NB4 (cell line): ENCODE measurements at regions not wholly inside any gene's neighbourhood (a gene's known extent, or its start where the extent isn't known, plus 50 kb on each side); places are given as distances from the start of the nearest gene placed in this dataset.

Experiments
- DNase-seq: peaks from one replicate; pipeline ENCODE4 v3.0.0; 2010; ENCODE audit warnings: low read depth
- H3K4me3 ChIP-seq: one replicate; pipeline ENCODE4 v1.5.1; 2011; ENCODE audit warnings: mild to moderate bottlenecking, low read depth, low read length, moderate library complexity
- MAX ChIP-seq: IDR thresholded peaks from 2 replicates; pipeline ENCODE4 v1.6.1; 2011; ENCODE audit warnings: low read depth, low read length
- MYC ChIP-seq: IDR thresholded peaks from 2 replicates; pipeline ENCODE4 v1.6.1; 2011; ENCODE audit warnings: low read depth, low read length
- POLR2A ChIP-seq: IDR thresholded peaks from 2 replicates; pipeline ENCODE4 v1.6.1; 2011; ENCODE audit warnings: mild to moderate bottlenecking; ENCODE audit not compliant: insufficient read length; ENCODE audit errors: extremely low read depth
- TF ChIP-seq, protein P1 (sequence below): IDR thresholded peaks from one replicate; pipeline ENCODE4 v1.5.1; 2012; ENCODE audit warnings: low read depth, low read length

GRCh38 chr10:78905957-78906308 is 162.8 kb upstream of the ZMIZ1 start:
- TF ChIP-seq MAX: no peak
- no peak overlapping the region for H3K4me3 ChIP-seq
- no peak for DNase-seq

GRCh38 chr10:78906734-78907390 is 161.9 kb upstream of the ZMIZ1 start:
- DNase-seq: no peak
- no peak for TF ChIP-seq MYC
- TF ChIP-seq POLR2A: no peak
- TF ChIP-seq MAX: no peak
- TF ChIP-seq, protein P1, sequence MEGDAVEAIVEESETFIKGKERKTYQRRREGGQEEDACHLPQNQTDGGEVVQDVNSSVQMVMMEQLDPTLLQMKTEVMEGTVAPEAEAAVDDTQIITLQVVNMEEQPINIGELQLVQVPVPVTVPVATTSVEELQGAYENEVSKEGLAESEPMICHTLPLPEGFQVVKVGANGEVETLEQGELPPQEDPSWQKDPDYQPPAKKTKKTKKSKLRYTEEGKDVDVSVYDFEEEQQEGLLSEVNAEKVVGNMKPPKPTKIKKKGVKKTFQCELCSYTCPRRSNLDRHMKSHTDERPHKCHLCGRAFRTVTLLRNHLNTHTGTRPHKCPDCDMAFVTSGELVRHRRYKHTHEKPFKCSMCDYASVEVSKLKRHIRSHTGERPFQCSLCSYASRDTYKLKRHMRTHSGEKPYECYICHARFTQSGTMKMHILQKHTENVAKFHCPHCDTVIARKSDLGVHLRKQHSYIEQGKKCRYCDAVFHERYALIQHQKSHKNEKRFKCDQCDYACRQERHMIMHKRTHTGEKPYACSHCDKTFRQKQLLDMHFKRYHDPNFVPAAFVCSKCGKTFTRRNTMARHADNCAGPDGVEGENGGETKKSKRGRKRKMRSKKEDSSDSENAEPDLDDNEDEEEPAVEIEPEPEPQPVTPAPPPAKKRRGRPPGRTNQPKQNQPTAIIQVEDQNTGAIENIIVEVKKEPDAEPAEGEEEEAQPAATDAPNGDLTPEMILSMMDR: no peak
- H3K4me3 ChIP-seq: no peak overlapping the region

DNA sequence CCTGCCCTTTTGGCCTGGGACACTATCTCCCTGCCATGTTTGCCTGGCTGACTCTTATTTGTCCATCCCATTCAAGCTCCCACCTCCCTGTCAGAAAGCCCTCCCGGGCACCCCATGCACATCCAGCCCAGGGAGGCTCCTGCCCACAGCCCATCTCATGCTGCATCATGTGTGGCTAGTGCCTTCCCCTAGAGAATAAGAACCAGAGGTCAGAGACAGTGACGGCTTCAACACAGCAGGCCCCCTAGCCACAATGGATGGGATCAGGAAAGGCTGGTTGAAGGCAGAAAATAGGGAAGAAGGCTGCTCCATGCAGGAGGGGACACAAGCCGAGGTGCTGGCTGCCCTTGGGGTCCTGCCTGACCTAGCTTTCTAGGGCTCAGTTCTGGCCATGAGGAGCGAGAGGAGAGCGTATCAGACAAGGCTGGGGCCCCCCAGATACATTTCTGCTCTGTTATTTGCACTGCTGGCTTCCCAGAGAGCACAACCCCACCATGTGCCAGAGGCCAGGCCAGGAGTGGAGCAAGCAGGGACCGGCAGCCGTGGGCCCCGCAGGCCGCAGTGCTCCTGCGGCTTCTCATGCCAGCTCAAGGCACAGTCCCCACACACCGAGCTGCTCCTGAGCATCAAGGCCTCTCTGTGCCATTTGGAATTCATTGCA is 161.1 kb upstream of the ZMIZ1 start:
- no peak for DNase-seq
- TF ChIP-seq, protein P1: no peak
- TF ChIP-seq POLR2A (no peak), MAX (no peak), MYC (no peak)
- H3K4me3 ChIP-seq: no peak overlapping the region

DNA sequence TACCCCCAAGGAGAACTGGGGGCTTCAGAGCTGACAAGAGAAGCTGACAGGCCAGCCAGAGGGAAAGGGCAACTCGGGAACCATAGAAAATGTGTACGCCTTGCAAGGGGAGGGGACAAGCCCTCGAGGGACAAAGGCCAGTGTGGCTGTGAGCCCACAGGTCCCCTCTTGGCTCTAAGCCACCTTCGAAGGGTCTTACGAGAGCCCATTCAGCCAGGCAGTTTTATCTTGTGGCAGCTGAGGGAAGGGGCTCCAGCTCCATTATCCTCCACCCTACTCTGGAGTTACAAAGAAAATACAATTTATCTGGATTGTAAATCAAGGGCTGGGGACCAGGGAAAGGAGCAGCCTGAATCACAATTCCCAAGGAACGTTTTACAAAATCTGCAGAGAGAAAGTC is 159.5 kb upstream of the ZMIZ1 start:
- no peak overlapping the region for H3K4me3 ChIP-seq
- DNase-seq: no peak
- no peak for TF ChIP-seq MAX
- TF ChIP-seq, protein P1: no peak
- no peak for TF ChIP-seq POLR2A

DNA sequence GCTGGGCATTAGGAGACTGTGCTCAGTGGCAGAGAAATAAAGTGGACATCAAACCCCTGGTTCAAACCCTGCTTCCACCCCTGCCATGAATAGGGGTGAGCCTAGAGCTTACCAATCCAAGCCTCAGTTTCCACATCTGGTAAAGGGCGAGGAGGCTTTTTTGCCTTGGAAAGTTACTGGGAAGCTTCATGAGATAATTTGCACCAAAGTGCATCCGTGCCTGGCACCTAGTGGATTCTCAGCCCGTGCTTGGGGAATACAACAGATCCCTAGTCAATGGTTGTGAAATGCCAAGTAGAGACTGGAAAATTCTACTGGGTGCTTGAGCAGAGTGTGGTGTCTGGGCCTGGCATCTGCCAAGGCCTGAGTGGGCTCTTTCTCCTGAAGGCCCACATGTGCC is 158.7 kb upstream of the ZMIZ1 start:
- TF ChIP-seq MYC (no peak), POLR2A (no peak), MAX (no peak)
- TF ChIP-seq, protein P1: no peak
- H3K4me3 ChIP-seq: no peak overlapping the region
- no peak for DNase-seq

DNA sequence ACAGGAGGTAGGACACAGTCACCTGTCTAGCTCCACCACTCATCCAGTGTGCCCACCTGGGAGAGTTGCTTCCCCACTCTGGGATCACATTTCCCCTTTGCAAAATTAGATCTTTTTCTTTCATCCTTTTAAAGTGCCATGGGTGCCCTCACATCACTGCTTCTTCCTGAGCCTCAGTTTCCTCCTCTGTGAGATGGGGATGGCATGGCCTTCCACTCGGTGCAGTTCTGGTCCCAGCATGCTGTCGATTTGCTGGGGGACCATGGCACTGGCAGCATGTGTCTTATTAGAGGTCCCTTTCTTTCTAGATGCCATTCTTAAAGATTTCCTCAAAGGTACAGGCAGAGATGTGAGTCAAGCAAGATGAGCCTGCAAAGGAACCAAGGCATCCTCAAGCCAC is 158.3 kb upstream of the ZMIZ1 start:
- no peak for DNase-seq
- H3K4me3 ChIP-seq: no peak overlapping the region
- no peak for TF ChIP-seq MAX
- no peak for TF ChIP-seq POLR2A
- no peak for TF ChIP-seq MYC
- TF ChIP-seq, protein P1: no peak
